COLO829 (cell line): ENCODE measurements at regions not wholly inside any gene's neighbourhood (a gene's known extent, or its start where the extent isn't known, plus 50 kb on each side); places are given as distances from the start of the nearest gene placed in this dataset.
"Not testable (repeated sequence)": the region's sequence is repeated elsewhere in the genome, so short reads cannot be mapped to it uniquely, and the experiment has no call there.

ENCODE experiments used
- DNase-seq: peaks from one replicate; pipeline ENCODE4 v3.0.0; 2012; ENCODE audit warnings: low spot score

DNA sequence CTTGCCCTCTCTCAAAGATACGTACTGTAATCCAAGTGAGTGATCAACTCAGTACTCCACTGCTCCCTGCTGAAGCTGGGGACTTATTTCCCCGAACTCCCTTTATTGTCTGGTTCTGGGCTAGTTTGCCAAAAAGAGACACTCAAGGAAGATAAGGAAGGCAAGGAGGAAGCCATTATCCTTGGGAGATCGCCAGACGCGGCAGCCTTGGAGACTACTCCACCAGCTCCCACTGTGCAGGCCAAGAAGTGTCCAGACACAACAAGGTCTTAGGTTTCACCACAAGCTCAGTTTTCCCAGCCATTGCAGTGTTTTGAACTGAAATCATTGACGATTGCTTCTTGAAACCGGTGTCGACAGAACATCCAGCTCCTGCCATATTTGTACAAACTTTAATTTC lies 439.6 kb upstream of the UBE2E3 start:
- no peak for DNase-seq

DNA sequence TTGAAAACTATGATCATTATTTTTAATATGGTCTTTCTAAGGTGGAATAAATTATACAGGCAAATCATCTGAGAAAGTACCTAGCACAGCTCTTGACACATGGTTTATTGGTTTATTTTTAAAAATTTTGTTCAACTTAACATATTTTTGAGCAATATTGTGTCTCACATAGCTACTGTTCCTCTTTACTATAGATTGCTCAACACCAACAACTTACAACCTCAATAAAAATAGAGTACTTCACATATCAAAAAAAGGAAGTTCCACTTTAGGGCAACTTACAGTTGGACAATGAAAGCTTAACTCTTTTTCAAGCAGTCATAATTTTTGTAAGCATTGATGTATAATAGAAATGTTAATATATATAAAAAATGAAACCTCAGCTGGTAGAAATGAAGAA lies 440.9 kb upstream of the UBE2E3 start:
- no peak for DNase-seq

DNA sequence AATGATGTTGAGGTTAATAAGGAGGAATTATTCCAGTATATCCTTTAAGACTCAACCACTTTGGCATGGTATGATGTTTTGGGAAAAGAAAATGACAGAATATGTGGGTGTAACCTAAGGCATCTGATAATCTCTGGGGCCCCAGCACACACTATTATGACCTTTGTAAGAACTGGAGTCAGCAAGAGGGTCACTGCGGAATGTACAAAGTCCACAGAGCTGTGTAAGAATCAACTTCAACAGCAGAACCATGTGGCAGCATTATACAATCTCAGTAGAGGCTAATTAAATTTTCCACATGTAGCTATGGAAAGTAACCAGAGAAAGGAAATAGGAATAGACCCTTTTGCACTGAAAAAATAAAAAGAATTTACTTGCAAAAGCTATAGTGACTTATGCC lies 445.1 kb upstream of the UBE2E3 start:
- no peak for DNase-seq

DNA sequence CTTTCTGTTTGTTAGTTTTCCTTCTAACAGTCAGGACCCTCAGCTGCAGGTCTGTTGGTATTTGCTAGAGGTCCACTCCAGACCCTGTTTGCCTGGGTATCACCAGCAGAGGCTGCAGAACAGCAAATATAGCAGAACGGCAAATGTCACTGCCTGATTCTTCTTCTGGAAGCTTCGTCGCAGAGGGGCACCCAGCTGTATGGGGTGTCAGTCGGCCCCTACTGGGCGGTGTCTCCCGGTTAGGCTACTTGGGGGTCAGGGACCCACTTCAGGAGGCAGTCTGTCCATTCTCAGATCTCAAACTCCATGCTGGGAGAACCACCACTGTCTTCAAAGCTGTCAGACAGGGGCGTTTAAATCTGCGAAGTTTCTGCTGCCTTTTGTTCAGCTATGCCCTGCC lies 448.6 kb upstream of the UBE2E3 start:
- DNase-seq = not testable (repeated sequence)

DNA sequence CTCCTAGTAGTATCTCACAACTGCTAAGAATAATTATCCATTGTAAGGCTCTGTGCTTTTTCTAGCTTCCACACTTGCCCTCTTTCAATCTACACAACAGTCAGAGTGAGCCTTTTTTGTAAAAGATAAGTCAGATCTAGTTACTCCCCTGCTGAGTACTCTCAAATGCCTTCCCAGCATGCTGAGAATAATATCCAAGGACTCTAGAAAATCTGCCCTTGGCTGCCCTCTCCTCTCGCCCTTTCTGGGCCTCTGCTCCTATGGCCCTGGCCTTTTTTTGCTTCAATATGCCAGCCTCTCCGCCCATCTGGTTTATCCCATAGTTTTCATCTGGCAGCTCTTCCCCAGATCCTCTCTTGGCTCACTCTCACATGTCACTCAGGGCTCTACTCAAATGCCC lies 455.9 kb upstream of the UBE2E3 start:
- DNase-seq = no peak

DNA sequence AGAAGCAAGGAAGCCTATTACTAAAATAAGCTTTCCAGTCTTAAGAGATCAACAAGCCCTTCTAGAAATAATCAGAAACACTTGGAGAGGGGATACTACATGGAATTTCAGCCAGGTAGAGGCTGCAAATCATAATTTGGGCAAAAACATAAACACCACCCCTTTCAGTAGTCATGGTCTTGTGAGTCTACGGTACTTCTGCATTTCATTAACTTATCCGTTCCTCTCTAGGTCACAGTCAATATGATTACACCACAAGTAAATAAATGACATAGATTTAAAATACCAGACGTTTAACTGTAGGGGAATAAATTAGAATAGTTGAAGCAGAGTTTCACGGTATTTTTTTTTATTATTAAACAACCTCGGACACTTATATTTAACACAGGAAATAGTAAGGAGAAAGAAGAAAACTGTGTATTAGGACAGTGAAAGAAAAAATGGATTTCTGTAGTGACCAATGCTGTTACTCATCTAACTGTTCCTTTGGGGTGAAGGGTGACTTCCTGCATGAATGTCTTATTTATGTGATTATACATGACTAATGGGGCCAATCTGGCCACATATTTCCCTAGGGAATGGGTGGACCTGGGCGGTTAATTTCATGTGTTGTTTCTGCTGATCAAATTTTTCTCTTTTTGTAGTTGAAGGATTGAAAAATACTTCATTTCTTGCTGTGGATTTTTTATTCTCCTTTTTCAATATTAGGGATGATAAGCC lies 456.6 kb upstream of the UBE2E3 start:
- DNase-seq = peak; percentile 83

DNA sequence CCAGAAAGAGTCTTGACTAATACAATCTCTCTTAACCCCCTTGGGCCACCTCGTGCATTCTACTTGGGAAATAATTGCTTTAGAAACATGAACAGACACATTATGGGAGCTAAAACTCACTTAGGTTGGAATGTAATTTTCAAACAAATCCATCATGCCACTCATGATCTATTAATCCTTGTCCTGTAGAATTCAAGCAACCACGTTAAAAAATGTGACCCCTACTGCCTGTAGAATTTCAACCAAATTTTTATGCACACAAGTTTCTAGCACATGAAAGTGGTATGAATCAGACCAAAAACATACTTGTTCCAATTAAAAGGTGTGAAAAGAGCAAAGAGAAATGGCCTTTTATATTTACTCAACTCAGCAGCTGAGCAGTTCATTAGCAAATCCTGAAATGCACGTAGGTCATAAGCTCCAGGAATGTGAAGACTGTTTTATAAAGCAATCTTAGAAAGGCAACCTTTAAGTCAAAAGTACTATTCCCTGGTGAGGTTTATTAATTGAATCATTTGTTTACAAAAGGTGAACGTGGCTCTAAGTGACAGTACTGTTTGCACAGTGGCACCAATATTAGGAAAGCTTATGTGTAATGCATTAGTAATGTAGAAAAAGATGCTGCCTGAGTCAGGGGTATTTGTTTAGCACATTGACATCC lies 459.4 kb upstream of the UBE2E3 start:
- no peak for DNase-seq

DNA sequence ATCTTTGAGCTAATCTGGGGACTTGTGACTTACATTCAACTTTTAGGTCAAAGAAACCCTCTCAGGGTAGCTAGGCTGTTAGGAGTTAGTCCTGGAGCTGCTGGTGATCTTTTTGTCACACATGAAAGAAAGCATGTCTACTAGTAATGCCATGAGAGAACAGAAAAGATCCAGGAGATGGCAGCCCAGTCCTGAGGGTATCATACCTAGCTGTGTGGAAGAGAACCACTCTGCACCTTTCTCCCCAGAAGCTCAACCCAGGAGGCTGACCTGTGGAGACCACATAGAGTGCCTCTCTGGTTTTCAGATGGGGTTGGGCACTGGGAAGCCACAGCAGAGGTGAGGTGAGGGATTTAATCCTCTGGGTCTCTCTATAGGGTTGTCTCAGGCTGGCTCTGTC lies 460.2 kb upstream of the UBE2E3 start:
- DNase-seq = no peak

DNA sequence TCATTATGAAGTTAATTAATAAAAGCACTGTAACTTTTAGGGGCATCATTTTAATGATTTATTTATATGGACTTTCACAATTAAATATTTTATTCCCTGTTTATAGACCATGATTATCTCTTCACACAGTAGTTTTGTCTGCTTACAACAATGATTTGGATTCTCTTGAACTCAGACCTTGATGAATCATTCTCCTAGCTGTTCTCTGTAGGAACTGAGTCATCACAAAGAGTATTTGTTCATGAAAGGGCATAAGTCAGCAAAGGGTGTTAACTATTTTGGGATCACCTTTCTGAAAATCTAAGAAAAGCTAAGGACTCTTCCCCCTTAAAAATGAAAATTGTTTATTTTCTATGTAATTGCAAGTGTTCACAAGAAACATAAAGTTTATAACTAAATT lies 461.1 kb upstream of the UBE2E3 start:
- peak; percentile 59 for DNase-seq

DNA sequence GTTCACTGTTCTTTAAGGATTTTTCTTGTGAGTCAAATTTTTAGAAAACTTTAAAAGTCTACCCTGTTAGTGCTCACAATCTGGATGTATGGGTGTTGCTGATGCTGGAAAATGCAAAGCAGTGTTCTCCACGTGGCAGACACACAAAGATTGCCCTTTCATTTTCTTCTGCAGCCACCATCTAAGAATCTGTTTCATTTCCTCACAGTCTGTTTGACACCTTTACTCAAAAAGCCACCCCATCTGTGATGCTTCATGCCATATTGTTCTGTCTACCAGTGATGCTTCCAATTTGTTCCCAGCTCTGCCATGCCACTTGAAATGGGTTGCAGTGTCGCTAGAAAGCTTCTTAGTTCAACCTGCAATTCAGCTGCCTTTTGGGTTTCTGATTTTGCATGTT lies 464.2 kb upstream of the UBE2E3 start:
- no peak for DNase-seq

DNA sequence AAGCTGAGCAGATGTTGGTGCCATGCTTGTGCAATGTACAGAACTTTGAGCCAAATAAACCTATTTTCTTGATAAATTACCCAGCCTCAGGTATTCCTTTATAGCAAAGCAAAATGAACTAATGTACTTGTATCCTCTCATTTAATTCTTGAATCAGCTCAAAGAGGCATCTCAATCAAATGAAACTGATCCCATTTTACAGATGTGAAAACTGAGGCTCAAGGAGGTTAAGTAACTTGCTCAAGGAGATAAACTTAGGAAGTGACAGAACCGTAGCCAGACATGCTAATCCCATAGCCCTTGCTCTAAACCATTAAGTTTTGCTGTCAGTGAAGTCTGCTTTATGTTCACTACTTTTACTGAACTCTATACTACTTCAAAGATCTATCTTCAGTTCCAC lies 467.0 kb upstream of the UBE2E3 start:
- no peak for DNase-seq

DNA sequence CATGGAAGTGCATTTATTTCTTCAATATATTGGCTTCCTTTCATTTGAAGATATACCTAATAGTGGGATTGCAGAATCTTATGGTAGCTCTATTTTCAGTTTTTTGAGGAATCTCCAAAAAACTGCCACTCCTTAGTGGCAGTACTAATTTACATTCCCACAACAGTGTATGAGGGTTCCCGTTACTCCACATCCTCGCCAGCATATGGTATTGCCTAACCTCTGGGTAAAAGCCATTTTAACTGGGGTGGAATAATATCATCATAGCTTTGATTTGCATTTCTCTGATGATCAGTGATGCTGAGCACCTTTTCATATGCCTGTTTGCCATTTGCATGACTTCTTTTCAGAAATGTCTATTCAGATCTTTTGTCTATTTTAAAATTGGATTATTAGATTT lies 471.9 kb upstream of the UBE2E3 start:
- no peak for DNase-seq

DNA sequence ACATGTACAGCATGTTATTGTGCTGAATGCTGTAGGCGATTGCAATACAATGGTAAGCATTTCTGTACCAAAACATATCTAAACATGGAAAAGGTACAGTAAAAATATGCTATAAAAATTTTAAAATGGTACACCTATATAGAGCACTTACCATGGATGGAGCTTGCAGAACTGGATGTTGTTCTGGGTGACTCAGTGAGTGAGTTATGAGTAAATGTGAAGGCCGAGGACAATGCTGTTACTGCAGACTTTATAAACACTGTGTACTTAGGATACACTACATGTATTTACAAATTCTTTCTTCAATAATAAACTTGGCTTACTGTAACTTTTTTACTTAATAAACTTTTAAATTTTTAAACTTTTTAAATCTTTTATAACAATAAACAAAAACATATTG lies 473.4 kb upstream of the UBE2E3 start:
- DNase-seq = no peak

DNA sequence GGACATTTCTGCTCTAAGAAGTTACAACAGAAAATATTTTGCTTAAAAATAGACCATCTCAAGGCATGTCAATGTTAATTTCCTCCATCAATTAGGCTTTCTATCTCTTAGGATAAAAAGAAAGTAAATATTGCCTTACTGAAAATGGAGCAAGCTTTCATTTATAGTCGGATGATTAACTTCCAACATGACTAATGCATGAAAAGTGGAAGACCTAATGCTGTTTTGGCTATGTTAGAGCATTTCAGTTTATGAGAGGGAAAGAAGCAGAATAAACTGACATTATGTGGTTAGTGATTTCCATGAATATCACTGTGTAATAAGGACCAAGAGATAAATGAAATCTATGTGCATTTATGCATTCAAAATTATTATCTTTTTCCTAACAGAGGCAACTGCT lies 475.2 kb upstream of the UBE2E3 start:
- DNase-seq = no peak

DNA sequence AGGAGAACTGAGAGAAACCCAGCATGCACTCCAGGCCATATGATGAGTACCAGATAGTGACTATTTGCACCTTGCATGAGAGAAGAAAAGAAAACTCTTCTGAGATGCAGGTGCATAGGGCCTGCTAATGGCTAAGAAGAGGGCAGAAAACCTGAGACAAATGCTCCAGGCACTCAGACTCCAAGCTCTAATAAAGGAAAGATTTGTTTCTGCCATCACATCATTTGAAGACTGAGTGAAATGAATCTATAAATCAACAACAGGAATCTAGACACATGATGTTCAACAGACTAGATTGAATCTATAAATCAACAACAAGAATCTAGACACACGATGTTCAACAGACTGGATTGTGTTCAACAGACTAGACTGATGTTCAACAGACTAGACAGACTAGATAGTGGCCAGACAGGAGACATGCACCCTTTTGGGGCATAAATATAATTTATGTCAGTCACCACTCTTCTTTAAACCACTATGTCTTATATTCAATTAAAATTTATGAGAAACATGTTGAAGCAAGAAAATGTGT lies 482.7 kb upstream of the UBE2E3 start:
- DNase-seq = no peak

DNA sequence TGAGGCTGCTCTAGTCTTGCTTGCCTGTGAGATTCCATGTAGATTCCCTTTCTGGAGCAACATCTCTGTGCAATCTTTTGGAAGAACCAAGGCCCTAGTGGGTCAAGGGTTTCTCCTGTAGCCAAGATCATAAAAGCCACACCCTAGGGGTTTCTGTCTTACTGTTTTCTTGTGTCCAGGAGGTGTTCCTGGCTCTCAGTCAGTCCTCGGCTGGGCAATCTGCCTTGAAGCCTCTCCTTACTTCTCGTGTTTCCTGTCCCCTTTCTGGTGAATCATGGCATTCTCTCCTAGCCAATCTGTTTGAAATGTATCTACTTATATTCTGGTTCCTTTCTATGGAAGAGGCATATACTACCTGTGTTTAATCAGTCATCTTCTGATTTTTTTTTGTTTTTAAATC lies 484.8 kb upstream of the UBE2E3 start:
- no peak for DNase-seq

DNA sequence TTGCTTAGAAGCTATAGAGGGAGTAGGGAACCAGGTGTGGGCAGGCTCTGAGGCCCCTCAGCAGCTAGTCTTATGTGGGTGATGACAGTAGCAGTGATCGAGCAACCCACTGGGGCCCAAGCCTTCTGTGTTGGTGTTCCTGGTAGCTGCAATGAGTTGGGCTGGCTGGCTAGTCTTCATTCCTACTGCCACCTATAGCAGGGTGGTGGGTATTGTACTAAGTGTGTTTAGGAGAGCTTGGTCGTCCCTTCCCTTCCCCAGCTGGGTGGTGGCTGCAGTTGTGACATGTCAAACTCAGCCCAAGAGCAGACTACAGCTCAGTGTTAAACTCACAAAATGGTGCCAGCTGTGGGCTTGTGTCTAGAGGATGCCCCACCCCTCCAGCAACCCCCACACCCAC lies 486.1 kb upstream of the UBE2E3 start:
- no peak for DNase-seq

DNA sequence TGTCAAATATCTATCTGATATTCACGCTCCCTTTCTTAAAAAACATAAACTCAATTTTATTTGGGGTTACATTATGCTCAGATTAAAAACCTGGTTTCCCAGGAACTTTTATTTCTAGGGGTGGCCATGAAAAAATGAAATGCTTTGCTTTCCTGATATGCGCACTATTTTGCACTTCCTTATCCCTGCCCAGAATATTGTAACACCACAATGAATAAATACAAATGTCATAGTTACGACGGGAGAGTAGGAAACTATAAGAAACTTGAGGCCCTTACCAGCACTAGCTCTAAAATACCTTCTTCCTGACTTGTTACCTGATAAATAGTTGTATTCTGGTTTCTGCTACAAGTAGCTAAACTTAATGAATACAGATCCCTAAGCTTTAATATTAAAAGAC lies 475.6 kb upstream of the CWC22 start:
- DNase-seq = no peak

DNA sequence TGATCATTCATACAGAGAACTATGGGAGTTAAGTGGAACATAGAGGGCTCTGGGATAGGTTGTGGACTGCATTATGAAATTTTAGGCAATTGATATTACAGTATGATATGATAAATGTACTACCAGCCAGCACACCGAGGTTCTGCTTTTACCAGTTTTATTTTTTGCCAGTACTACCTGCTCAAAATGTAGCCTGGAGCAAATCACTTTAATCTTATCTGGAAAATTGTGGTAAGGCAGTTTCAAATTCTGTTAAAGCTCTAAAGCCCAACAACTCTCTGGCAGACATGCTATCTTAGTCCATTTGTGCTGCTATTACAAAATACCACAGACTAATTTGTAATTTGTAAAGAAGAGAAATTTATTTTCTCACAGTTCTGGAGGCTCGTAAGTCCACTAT lies 474.9 kb upstream of the CWC22 start:
- no peak for DNase-seq

DNA sequence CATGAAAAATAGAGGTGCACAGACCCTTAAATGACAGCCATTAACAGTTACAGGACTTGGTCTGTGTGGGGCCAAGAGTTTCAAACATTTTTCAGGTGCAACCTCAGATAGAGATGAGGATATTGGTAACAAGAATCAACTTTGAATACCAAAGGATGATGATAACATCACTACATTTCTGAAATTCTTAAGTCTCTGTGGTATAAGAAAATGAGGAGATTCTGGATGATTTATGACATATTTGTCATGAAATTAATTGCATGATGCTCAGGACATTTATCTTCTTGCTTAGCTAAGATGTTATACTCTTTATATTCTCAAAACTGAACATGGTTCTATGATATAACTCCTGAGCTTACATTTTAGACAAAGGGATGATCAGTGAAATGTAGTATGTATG lies 471.8 kb upstream of the CWC22 start:
- DNase-seq = no peak

DNA sequence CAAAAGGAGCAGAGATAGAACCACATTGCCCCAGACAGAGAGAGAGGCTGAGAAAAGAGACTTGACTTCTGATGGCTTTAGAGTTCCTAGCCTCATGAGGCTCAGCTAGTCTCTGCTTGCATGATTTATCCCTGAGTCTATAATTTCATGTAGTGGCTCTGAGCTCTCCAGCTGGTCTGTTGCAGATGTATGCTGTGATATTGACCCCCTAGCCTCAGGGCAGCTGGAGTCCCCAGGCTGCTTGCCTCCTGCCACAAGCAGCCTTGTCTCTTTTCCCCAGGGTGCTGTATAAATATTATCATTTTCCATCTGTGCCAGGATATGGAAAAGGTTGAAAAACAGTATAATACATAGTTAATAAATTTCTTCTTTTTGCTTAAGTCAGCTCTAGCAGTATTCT lies 467.6 kb upstream of the CWC22 start:
- DNase-seq = no peak

DNA sequence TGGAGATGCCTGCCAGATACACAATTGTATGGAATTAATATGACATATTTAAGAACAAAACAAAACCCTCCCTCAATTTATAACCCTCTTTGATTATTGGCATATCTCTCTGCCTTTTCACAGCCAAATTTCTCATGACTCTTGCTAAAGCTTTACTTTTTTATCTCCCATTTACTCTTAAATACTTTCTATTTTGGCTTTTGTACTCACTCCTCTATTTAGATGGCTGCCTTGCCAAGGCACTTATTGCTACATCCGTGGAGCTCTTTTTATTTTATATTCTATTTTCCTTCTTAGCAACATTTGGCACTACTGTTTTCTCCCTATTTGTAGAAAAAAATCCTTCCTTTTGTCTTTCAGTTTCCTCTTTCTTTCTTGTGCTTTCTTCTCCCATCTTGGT lies 466.4 kb upstream of the CWC22 start:
- DNase-seq = no peak

DNA sequence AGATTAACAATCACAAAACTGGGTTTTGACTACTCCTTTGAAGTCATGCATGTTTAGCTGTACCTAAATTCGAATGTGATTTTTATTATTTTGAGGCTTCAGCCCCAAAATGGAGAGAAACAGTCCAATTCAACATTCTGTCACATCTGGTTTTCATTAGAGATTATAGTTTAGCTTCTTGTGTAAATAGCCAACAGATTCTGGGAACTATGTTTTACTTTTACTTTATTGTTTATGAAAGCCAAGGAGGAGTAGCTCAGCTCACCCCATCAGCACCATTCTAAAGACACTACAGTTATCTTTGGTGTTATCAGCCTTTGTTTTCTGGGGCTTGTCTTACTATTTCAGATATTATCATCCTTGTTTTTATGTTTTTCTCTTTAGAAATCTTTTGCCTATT lies 465.0 kb upstream of the CWC22 start:
- no peak for DNase-seq

DNA sequence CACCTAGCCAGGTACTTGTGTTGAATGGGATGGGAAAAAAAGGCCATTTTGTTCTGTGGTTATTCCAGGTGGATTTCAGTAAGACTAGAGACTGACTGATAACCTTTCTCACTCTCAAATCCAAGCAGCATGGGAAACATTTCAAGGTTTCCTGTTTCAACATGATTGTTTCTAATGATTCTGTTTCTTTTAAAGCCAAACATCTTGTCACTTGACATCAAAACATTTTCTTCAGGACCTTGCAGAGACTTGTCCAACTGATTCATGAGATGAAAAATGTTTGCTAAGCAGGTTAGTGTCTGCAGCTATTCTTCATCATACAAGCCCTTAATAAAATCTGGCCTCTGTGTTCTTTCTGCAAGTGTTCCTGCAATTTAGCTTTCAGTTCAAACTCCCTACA lies 456.5 kb upstream of the CWC22 start:
- no peak for DNase-seq
